GM12878 (cell line): ENCODE measurements at regions not wholly inside any gene's neighbourhood (a gene's known extent, or its start where the extent isn't known, plus 50 kb on each side); places are given as distances from the start of the nearest gene placed in this dataset.

Experiments used
- ATAC-seq: fragments of 200-7000 bp; cut with Tn5 transposase; 3 replicates; pipeline ENCODE4 v1.9.1; 2020; ENCODE audit warnings: mild to moderate bottlenecking, moderate library complexity
- BruUV-seq: library from RNA; stranded (reverse); fragments of 400-500 nt; replicated peaks from 2 replicates; lab custom pipeline; 2021; lab: Mats Ljungman, UMichigan
- CTCF ChIA-PET: fragments of 300-600 bp; sonication (Branson Sonifier 250); formaldehyde crosslinking; extraction: SDS; loops from one replicate; lab custom pipeline; 2021; ENCODE audit warnings: inconsistent platforms; lab: Yijun Ruan, JAX
- POLR2A ChIA-PET: fragments of 350-600 bp; formaldehyde crosslinking; extraction: SDS; loops from one replicate; lab custom pipeline; 2021; ENCODE audit warnings: inconsistent platforms; lab: Charles Lee
- RAD21 ChIA-PET: fragments of 300-600 bp; sonication (Branson Sonifier 250); formaldehyde crosslinking; loops from one replicate; lab custom pipeline; 2023; ENCODE audit warnings: antibody characterized with exemption; ENCODE audit not compliant: unreplicated experiment; lab: Charles Lee
- SMC1A ChIA-PET: fragments of 300-600 bp; sonication (Branson Sonifier 250); formaldehyde crosslinking; loops from one replicate; lab custom pipeline; 2023; ENCODE audit not compliant: unreplicated experiment, uncharacterized antibody; lab: Charles Lee
- DNase-seq: peaks from one replicate; pipeline ENCODE4 v3.0.0-alpha.2; 2011; ENCODE audit warnings: low read depth, low spot score
- FAIRE-seq: peaks from 3 replicates; lab custom pipeline; 2011; peaks lifted over from hg19 to GRCh38; lab: Jason Lieb, UNC
- H2AFZ ChIP-seq: 2 replicates; pipeline ENCODE4 v1.6.0; 2011; ENCODE audit warnings: low read depth, low read length, control low read depth; ENCODE audit not compliant: control insufficient read depth
- H3K27ac ChIP-seq: 2 replicates; pipeline ENCODE4 v1.5.1; 2011; ENCODE audit warnings: control low read depth; ENCODE audit not compliant: control insufficient read depth, insufficient read depth
- H3K27me3 ChIP-seq, 2 experiments: replicated peaks in 1 of 2; 2 replicates each; pipeline versions ENCODE4 v1.6.0 to v1.6.1; 2011; ENCODE audit warnings: low read length in 1 of 2; ENCODE audit not compliant: control insufficient read depth in 2 of 2, insufficient read depth in 2 of 2
- H3K36me3 ChIP-seq, 2 experiments: 2 replicates each; pipeline ENCODE4 v1.5.1; 2011; ENCODE audit warnings: low read length in 1 of 2; ENCODE audit not compliant: control insufficient read depth in 2 of 2, insufficient read depth in 2 of 2
- H3K4me1 ChIP-seq: 2 replicates; pipeline ENCODE4 v1.6.1; 2011; ENCODE audit warnings: mild to moderate bottlenecking, low read length, moderate library complexity, mixed read lengths; ENCODE audit not compliant: control insufficient read depth, insufficient read depth
- H3K4me2 ChIP-seq: 2 replicates; pipeline ENCODE4 v1.6.0; 2011; ENCODE audit warnings: control low read depth; ENCODE audit not compliant: control insufficient read depth, insufficient read depth
- H3K4me3 ChIP-seq: fragments of 200-600 bp; sonication (generic); 2 replicates; pipeline ENCODE4 v1.5.1; 2016
- H3K79me2 ChIP-seq: 2 replicates; pipeline ENCODE4 v1.6.0; 2011; ENCODE audit warnings: low read length; ENCODE audit not compliant: control insufficient read depth, insufficient read depth
- H3K9ac ChIP-seq: 2 replicates; pipeline ENCODE4 v1.8.0; 2011; ENCODE audit warnings: low read length, control low read depth, mixed read lengths; ENCODE audit not compliant: control insufficient read depth, insufficient read depth
- H3K9me3 ChIP-seq: replicated peaks from 3 replicates; pipeline ENCODE4 v1.5.1; 2011; ENCODE audit warnings: mild to moderate bottlenecking, low read length; ENCODE audit not compliant: control insufficient read depth, insufficient read depth
- H4K20me1 ChIP-seq: 2 replicates; pipeline ENCODE4 v1.6.0; 2011; ENCODE audit not compliant: control insufficient read depth, insufficient read depth
- BCL11A ChIP-seq: IDR thresholded peaks from 2 replicates; pipeline ENCODE4 v1.6.1; 2011; ENCODE audit warnings: low read depth, low read length
- EP300 ChIP-seq, 2 experiments: fragments of 150-350 bp in 1 of 2; IDR thresholded peaks; 2 replicates each; pipeline ENCODE4 v1.6.1; 2011 to 2012; ENCODE audit warnings: low read depth in 2 of 2, low read length in 2 of 2, borderline replicate concordance in 1 of 2, improper control_type of control experiment in 1 of 2, inconsistent platforms in 1 of 2; ENCODE audit not compliant: control insufficient read depth in 1 of 2
- ESRRA ChIP-seq: IDR thresholded peaks from 2 replicates; pipeline ENCODE4 v1.6.1; 2012; ENCODE audit warnings: mild to moderate bottlenecking, low read length, improper control_type of control experiment
- FOS ChIP-seq: IDR thresholded peaks from 3 replicates; pipeline ENCODE4 v1.6.1; 2011; ENCODE audit warnings: borderline replicate concordance; ENCODE audit not compliant: insufficient read length; ENCODE audit errors: extremely low read depth
- NR2C1 ChIP-seq: fragments of 450-650 bp; IDR thresholded peaks from 2 replicates; pipeline ENCODE4 v1.6.1; 2017; ENCODE audit warnings: antibody characterized with exemption, mild to moderate bottlenecking, moderate library complexity
- PML ChIP-seq: IDR thresholded peaks from 2 replicates; pipeline ENCODE4 v1.6.1; 2012; ENCODE audit warnings: low read length, inconsistent platforms
- SMAD5 ChIP-seq: IDR thresholded peaks from 2 replicates; pipeline ENCODE4 v1.6.1; 2016; ENCODE audit warnings: antibody characterized with exemption, low read depth
- SP1 ChIP-seq: IDR thresholded peaks from one replicate; pipeline ENCODE4 v1.6.1; 2011; ENCODE audit warnings: low read depth, low read length
- SPI1 ChIP-seq: IDR thresholded peaks from 2 replicates; pipeline ENCODE4 v1.6.1; 2011; ENCODE audit warnings: low read depth, mild to moderate bottlenecking, low read length, moderate library complexity, borderline replicate concordance; ENCODE audit not compliant: insufficient read depth
- YY1 ChIP-seq: IDR thresholded peaks from 2 replicates; pipeline ENCODE4 v1.6.1; 2011; ENCODE audit warnings: low read depth, mild to moderate bottlenecking, low read length
- ZBED1 ChIP-seq: IDR thresholded peaks from 2 replicates; pipeline ENCODE4 v1.6.1; 2016; ENCODE audit warnings: borderline replicate concordance
- WGBS: methylation state at CpG from one replicate; pipeline ENCODE4 v1.1.6; 2016; ENCODE audit warnings: low lambda C conversion rate; ENCODE audit not compliant: insufficient replicate concordance, insufficient coverage; ENCODE audit errors: missing lambda C conversion rate; 5-methylcytosine and 5-hydroxymethylcytosine counted together
- in situ Hi-C: fragments of 300-500 bp; cut with MboI; formaldehyde crosslinking; loops from 9 replicates; pipeline ENCODE4 v1.14.3; 2018; ENCODE audit warnings: mixed read lengths
- intact Hi-C: fragments of 100-400 bp; cut with micrococcal nuclease; formaldehyde crosslinking; loops from one replicate; pipeline ENCODE4 v1.14.2; 2022; ENCODE audit not compliant: unreplicated experiment
- TF ChIP-seq, protein P1 (sequence below): IDR thresholded peaks from 2 replicates; pipeline ENCODE4 v1.6.1; 2012; ENCODE audit warnings: low read depth, low read length, improper control_type of control experiment
- TF ChIP-seq, protein P2 (sequence below): IDR thresholded peaks from 2 replicates; pipeline ENCODE4 v1.6.1; 2012; ENCODE audit warnings: mild to moderate bottlenecking, low read depth, low read length
- TF ChIP-seq, protein P3 (sequence below): fragments of 450-650 bp; IDR thresholded peaks from 2 replicates; pipeline ENCODE4 v1.6.1; 2016; ENCODE audit warnings: mild to moderate bottlenecking

- Histone ChIP-seq H3K4me2 (no peak overlapping the region), H3K27ac (no peak overlapping the region), H3K4me1 (no peaks in the 10 kb centered on the region), H3K79me2 (no peaks in the 10 kb centered on the region), H3K36me3 (no peaks in the 10 kb centered on the region), H2AFZ (no peak overlapping the region), H3K27me3 (no peaks in the 10 kb centered on the region), H3K9me3 (no peaks in the 10 kb centered on the region), H3K4me3 (no peak overlapping the region), H4K20me1 (no peaks in the 10 kb centered on the region), H3K9ac (no peak overlapping the region)
- DNase-seq (no peak), FAIRE-seq (no peak), ATAC-seq (no peak)
- ChIA-PET SMC1A (no interaction called here), POLR2A (no interaction called here), RAD21 (no interaction called here), CTCF (no interaction called here)
- TF ChIP-seq, protein P1, sequence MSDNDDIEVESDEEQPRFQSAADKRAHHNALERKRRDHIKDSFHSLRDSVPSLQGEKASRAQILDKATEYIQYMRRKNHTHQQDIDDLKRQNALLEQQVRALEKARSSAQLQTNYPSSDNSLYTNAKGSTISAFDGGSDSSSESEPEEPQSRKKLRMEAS, result no peak
- TF ChIP-seq FOS (no peak), YY1 (no peak), SPI1 (no peak), PML (no peak), SP1 (no peak), NR2C1 (no peak), ZBED1 (no peak), BCL11A (no peak), ESRRA (no peak), EP300 (IDR thresholded peaks at IDR 0.05; ENCODE audit: borderline replicate concordance in 1 of 2, control insufficient read depth in 1 of 2, low read depth in 2 of 2, low read length in 2 of 2) (no peak), SMAD5 (no peak)
- TF ChIP-seq, protein P2, sequence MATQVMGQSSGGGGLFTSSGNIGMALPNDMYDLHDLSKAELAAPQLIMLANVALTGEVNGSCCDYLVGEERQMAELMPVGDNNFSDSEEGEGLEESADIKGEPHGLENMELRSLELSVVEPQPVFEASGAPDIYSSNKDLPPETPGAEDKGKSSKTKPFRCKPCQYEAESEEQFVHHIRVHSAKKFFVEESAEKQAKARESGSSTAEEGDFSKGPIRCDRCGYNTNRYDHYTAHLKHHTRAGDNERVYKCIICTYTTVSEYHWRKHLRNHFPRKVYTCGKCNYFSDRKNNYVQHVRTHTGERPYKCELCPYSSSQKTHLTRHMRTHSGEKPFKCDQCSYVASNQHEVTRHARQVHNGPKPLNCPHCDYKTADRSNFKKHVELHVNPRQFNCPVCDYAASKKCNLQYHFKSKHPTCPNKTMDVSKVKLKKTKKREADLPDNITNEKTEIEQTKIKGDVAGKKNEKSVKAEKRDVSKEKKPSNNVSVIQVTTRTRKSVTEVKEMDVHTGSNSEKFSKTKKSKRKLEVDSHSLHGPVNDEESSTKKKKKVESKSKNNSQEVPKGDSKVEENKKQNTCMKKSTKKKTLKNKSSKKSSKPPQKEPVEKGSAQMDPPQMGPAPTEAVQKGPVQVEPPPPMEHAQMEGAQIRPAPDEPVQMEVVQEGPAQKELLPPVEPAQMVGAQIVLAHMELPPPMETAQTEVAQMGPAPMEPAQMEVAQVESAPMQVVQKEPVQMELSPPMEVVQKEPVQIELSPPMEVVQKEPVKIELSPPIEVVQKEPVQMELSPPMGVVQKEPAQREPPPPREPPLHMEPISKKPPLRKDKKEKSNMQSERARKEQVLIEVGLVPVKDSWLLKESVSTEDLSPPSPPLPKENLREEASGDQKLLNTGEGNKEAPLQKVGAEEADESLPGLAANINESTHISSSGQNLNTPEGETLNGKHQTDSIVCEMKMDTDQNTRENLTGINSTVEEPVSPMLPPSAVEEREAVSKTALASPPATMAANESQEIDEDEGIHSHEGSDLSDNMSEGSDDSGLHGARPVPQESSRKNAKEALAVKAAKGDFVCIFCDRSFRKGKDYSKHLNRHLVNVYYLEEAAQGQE, result no peak
- TF ChIP-seq, protein P3, sequence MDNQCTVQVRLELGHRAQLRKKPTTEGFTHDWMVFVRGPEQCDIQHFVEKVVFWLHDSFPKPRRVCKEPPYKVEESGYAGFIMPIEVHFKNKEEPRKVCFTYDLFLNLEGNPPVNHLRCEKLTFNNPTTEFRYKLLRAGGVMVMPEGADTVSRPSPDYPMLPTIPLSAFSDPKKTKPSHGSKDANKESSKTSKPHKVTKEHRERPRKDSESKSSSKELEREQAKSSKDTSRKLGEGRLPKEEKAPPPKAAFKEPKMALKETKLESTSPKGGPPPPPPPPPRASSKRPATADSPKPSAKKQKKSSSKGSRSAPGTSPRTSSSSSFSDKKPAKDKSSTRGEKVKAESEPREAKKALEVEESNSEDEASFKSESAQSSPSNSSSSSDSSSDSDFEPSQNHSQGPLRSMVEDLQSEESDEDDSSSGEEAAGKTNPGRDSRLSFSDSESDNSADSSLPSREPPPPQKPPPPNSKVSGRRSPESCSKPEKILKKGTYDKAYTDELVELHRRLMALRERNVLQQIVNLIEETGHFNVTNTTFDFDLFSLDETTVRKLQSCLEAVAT, result no peak
- 88% methylated on average over 8 of the region's 8 CpGs for WGBS
- BruUV-seq, result no TSS peak
- intact Hi-C loops, result no loop called here
- in situ Hi-C loops, result no loop called here
These were observed 140.5 kb downstream of the MIAT start for GRCh38 chr22:26797910-26798309.
